T-helper 17 cell (primary cell): ENCODE measurements at regions not wholly inside any gene's neighbourhood (a gene's known extent, or its start where the extent isn't known, plus 50 kb on each side); places are given as distances from the start of the nearest gene placed in this dataset.
"Not testable (repeated sequence)": the region's sequence is repeated elsewhere in the genome, so short reads cannot be mapped to it uniquely, and the experiment has no call there.

Source experiments
- ATAC-seq: fragments of 150-1000 bp; cut with Tn5 transposase; 2 replicates; pipeline ENCODE4 v1.10.0; 2021; ENCODE audit warnings: mild to moderate bottlenecking, moderate library complexity
- DNase-seq, 3 donors: peaks; one replicate each; pipeline versions ENCODE4 v3.0.0 to v3.0.0-alpha.2; 2020 to 2021
- H3K9me3 ChIP-seq: one replicate; pipeline ENCODE4 v1.7.0; 2013; ENCODE audit warnings: low read length, mild to moderate bottlenecking; ENCODE audit not compliant: control insufficient read depth, poor library complexity, severe bottlenecking
- H3K27ac Mint-ChIP-seq: one replicate; pipeline ENCODE4 v1.8.0; 2022; ENCODE audit warnings: mild to moderate bottlenecking, moderate library complexity, mixed read lengths
- H3K27me3 Mint-ChIP-seq: one replicate; pipeline ENCODE4 v1.8.0; 2022; ENCODE audit warnings: mixed read lengths
- H3K36me3 Mint-ChIP-seq: one replicate; pipeline ENCODE4 v1.8.0; 2022; ENCODE audit warnings: low read depth, mixed read lengths
- H3K4me1 Mint-ChIP-seq: one replicate; pipeline ENCODE4 v1.8.0; 2022; ENCODE audit warnings: mild to moderate bottlenecking, mixed read lengths
- H3K4me3 Mint-ChIP-seq: one replicate; pipeline ENCODE4 v1.8.0; 2022; ENCODE audit warnings: mild to moderate bottlenecking, moderate library complexity, mixed read lengths

GRCh38 chr16:7834771-7835431 is 502.3 kb downstream of the RBFOX1 start:
- no peak for DNase-seq
- ATAC-seq: no peak
- Mint-ChIP-seq H3K36me3 (no peaks in the 10 kb centered on the region), H3K27me3 (no peaks in the 10 kb centered on the region), H3K4me1 (no peaks in the 10 kb centered on the region), H3K4me3 (no peak overlapping the region), H3K27ac (no peak overlapping the region)
- no peaks in the 10 kb centered on the region for H3K9me3 ChIP-seq

- ATAC-seq (no peak), DNase-seq (no peak)
- Mint-ChIP-seq H3K27me3 (no peaks in the 10 kb centered on the region), H3K36me3 (no peaks in the 10 kb centered on the region), H3K4me3 (no peak overlapping the region), H3K27ac (no peak overlapping the region), H3K4me1 (no peaks in the 10 kb centered on the region)
- no peaks in the 10 kb centered on the region for H3K9me3 ChIP-seq
Observed at GRCh38 chr16:7820816-7821215, 488.2 kb downstream of the RBFOX1 start.

- no peaks in the 10 kb centered on the region for H3K9me3 ChIP-seq
- no peak for DNase-seq
- no peaks in the 10 kb centered on the region for H3K4me1 Mint-ChIP-seq
- H3K27ac Mint-ChIP-seq: no peak overlapping the region
- ATAC-seq: no peak
- no peaks in the 10 kb centered on the region for H3K27me3 Mint-ChIP-seq
- no peaks in the 10 kb centered on the region for H3K36me3 Mint-ChIP-seq
- H3K4me3 Mint-ChIP-seq: no peak overlapping the region
Observed at GRCh38 chr16:7805686-7806396, 473.2 kb downstream of the RBFOX1 start.

GRCh38 chr16:7804635-7805195 is 472.1 kb downstream of the RBFOX1 start:
- Mint-ChIP-seq H3K36me3 (no peaks in the 10 kb centered on the region), H3K27ac (no peak overlapping the region), H3K27me3 (no peaks in the 10 kb centered on the region), H3K4me1 (no peaks in the 10 kb centered on the region), H3K4me3 (no peak overlapping the region)
- DNase-seq (no peak), ATAC-seq (no peak)
- no peaks in the 10 kb centered on the region for H3K9me3 ChIP-seq

GRCh38 chr16:7792346-7792745 is 459.7 kb downstream of the RBFOX1 start:
- DNase-seq (no peak), ATAC-seq (no peak)
- Mint-ChIP-seq H3K4me3 (no peak overlapping the region), H3K27me3 (no peaks in the 10 kb centered on the region), H3K36me3 (no peaks in the 10 kb centered on the region), H3K27ac (no peak overlapping the region), H3K4me1 (no peaks in the 10 kb centered on the region)
- H3K9me3 ChIP-seq: no peaks in the 10 kb centered on the region

GRCh38 chr16:7791028-7791590 is 458.5 kb downstream of the RBFOX1 start:
- no peaks in the 10 kb centered on the region for H3K36me3 Mint-ChIP-seq
- no peak overlapping the region for H3K27ac Mint-ChIP-seq
- no peaks in the 10 kb centered on the region for H3K27me3 Mint-ChIP-seq
- no peaks in the 10 kb centered on the region for H3K9me3 ChIP-seq
- DNase-seq: no peak
- ATAC-seq: no peak
- no peak overlapping the region for H3K4me3 Mint-ChIP-seq
- H3K4me1 Mint-ChIP-seq: no peaks in the 10 kb centered on the region

- Mint-ChIP-seq H3K4me3 (no peak overlapping the region), H3K27me3 (no peaks in the 10 kb centered on the region), H3K4me1 (no peaks in the 10 kb centered on the region), H3K36me3 (no peaks in the 10 kb centered on the region), H3K27ac (no peak overlapping the region)
- H3K9me3 ChIP-seq: no peaks in the 10 kb centered on the region
- DNase-seq: no peak
- no peak for ATAC-seq
Observed at GRCh38 chr16:7775072-7775488, 442.4 kb downstream of the RBFOX1 start.

GRCh38 chr16:7772722-7773121 is 440.1 kb downstream of the RBFOX1 start:
- Mint-ChIP-seq H3K27ac (no peak overlapping the region), H3K4me3 (no peak overlapping the region), H3K4me1 (no peaks in the 10 kb centered on the region), H3K36me3 (no peaks in the 10 kb centered on the region), H3K27me3 (no peaks in the 10 kb centered on the region)
- DNase-seq (no peak), ATAC-seq (no peak)
- H3K9me3 ChIP-seq: no peaks in the 10 kb centered on the region

GRCh38 chr16:7769091-7769490 is 436.4 kb downstream of the RBFOX1 start:
- not testable (repeated sequence) for DNase-seq, H3K36me3 Mint-ChIP-seq, H3K27ac Mint-ChIP-seq, H3K4me3 Mint-ChIP-seq, H3K9me3 ChIP-seq, H3K4me1 Mint-ChIP-seq, ATAC-seq, H3K27me3 Mint-ChIP-seq

- ATAC-seq (no peak), DNase-seq (no peak)
- Mint-ChIP-seq H3K27ac (no peak overlapping the region), H3K27me3 (no peaks in the 10 kb centered on the region), H3K36me3 (no peaks in the 10 kb centered on the region), H3K4me1 (no peaks in the 10 kb centered on the region), H3K4me3 (no peak overlapping the region)
- no peaks in the 10 kb centered on the region for H3K9me3 ChIP-seq
Observed at GRCh38 chr16:7765079-7765550, 432.5 kb downstream of the RBFOX1 start.

- ATAC-seq (no peak), DNase-seq (no peak)
- H3K9me3 ChIP-seq: no peaks in the 10 kb centered on the region
- no peaks in the 10 kb centered on the region for H3K36me3 Mint-ChIP-seq
- no peaks in the 10 kb centered on the region for H3K4me1 Mint-ChIP-seq
- H3K27me3 Mint-ChIP-seq: no peaks in the 10 kb centered on the region
- H3K4me3 Mint-ChIP-seq: no peak overlapping the region
- no peak overlapping the region for H3K27ac Mint-ChIP-seq
Observed at GRCh38 chr16:7763111-7763510, 430.5 kb downstream of the RBFOX1 start.
